GM18519 (cell line): ENCODE measurements at regions not wholly inside any gene's neighbourhood (a gene's known extent, or its start where the extent isn't known, plus 50 kb on each side); places are given as distances from the start of the nearest gene placed in this dataset.
"Not testable (repeated sequence)": the region's sequence is repeated elsewhere in the genome, so short reads cannot be mapped to it uniquely, and the experiment has no call there.

ENCODE experiments used
- ATAC-seq: cut with Tn5 transposase; IDR thresholded peaks from one replicate; pipeline ENCODE4 v1.9.1; 2021; ENCODE audit warnings: mild to moderate bottlenecking, moderate library complexity; ENCODE audit not compliant: unreplicated experiment, low FRiP score

GRCh38 chr7:156060925-156061324, 248.7 kb upstream of the SHH start:
- ATAC-seq, result no peak

GRCh38 chr7:156059369-156059768, 247.1 kb upstream of the SHH start:
- ATAC-seq, result no peak

- no peak for ATAC-seq
Measured at GRCh38 chr7:156058248-156058647, 246.0 kb upstream of the SHH start.

GRCh38 chr7:156056534-156056933, 244.3 kb upstream of the SHH start:
- no peak for ATAC-seq

GRCh38 chr7:156055206-156055822, 243.1 kb upstream of the SHH start:
- ATAC-seq, result no peak

- no peak for ATAC-seq
Measured at GRCh38 chr7:156051884-156052283, 239.6 kb upstream of the SHH start.

GRCh38 chr7:156050636-156051569, 238.6 kb upstream of the SHH start:
- no peak for ATAC-seq

GRCh38 chr7:156049366-156049765, 237.1 kb upstream of the SHH start:
- ATAC-seq, result no peak

GRCh38 chr7:156046031-156046560, 233.8 kb upstream of the SHH start:
- no peak for ATAC-seq

- no peak for ATAC-seq
Measured at GRCh38 chr7:156043416-156044178, 231.3 kb upstream of the SHH start.

- ATAC-seq, result no peak
Measured at GRCh38 chr7:156041398-156041797, 229.1 kb upstream of the SHH start.

- ATAC-seq, result no peak
Measured at GRCh38 chr7:156039971-156040677, 227.9 kb upstream of the SHH start.

- ATAC-seq, result no peak
Measured at GRCh38 chr7:156039194-156039593, 226.9 kb upstream of the SHH start.

GRCh38 chr7:156038345-156038744, 226.1 kb upstream of the SHH start:
- no peak for ATAC-seq

- ATAC-seq, result no peak
Measured at GRCh38 chr7:156036153-156036552, 223.9 kb upstream of the SHH start.

GRCh38 chr7:156035387-156035786, 223.1 kb upstream of the SHH start:
- not testable (repeated sequence) for ATAC-seq

GRCh38 chr7:156034397-156034796, 222.1 kb upstream of the SHH start:
- ATAC-seq, result peak; percentile 89

GRCh38 chr7:156032973-156033372, 220.7 kb upstream of the SHH start:
- ATAC-seq, result no peak

- ATAC-seq, result no peak
Measured at GRCh38 chr7:156031679-156032478, 219.6 kb upstream of the SHH start.
